IMR-90 (cell line): ENCODE measurements at regions not wholly inside any gene's neighbourhood (a gene's known extent, or its start where the extent isn't known, plus 50 kb on each side); places are given as distances from the start of the nearest gene placed in this dataset.
"Not testable (repeated sequence)": the region's sequence is repeated elsewhere in the genome, so short reads cannot be mapped to it uniquely, and the experiment has no call there.

Source experiments
- ATAC-seq: fragments of 200-7000 bp; cut with Tn5 transposase; 2 replicates; pipeline ENCODE4 v1.9.1; 2020; ENCODE audit warnings: low read depth, mild to moderate bottlenecking, moderate library complexity
- BruUV-seq: library from RNA; stranded (reverse); fragments of 400-500 nt; replicated peaks from 2 replicates; lab custom pipeline; 2021; lab: Mats Ljungman, UMichigan
- CTCF ChIA-PET: fragments of 300-600 bp; formaldehyde crosslinking; extraction: SDS; loops from one replicate; lab custom pipeline; 2021; ENCODE audit warnings: antibody characterized with exemption; lab: Yijun Ruan, JAX
- POLR2A ChIA-PET: fragments of 300-600 bp; sonication (Branson Sonifier 250); formaldehyde crosslinking; loops from one replicate; lab custom pipeline; 2022; ENCODE audit warnings: antibody characterized with exemption; ENCODE audit not compliant: unreplicated experiment; lab: Charles Lee
- DNase-seq: peaks from one replicate; pipeline ENCODE4 v3.0.0; 2013
- H2AFZ ChIP-seq: replicated peaks from 2 replicates; pipeline ENCODE3; 2013; ENCODE audit warnings: low read length, mild to moderate bottlenecking; ENCODE audit not compliant: poor library complexity
- H2AK5ac ChIP-seq: 2 replicates; pipeline ENCODE4 v1.6.1; 2013; ENCODE audit warnings: low read depth, low read length, inconsistent platforms
- H2AK9ac ChIP-seq: replicated peaks from 2 replicates; pipeline ENCODE3; 2013; ENCODE audit warnings: mild to moderate bottlenecking, low read depth, low read length, moderate library complexity; ENCODE audit not compliant: poor library complexity
- H2BK120ac ChIP-seq: 2 replicates; pipeline ENCODE4 v1.6.1; 2013; ENCODE audit warnings: low read depth, low read length, inconsistent platforms
- H2BK15ac ChIP-seq: 3 replicates; pipeline ENCODE4 v1.6.1; 2013; ENCODE audit warnings: low read depth, low read length, inconsistent platforms
- H2BK20ac ChIP-seq: 2 replicates; pipeline ENCODE4 v1.6.1; 2013; ENCODE audit warnings: low read depth, mild to moderate bottlenecking, inconsistent platforms, low read length, moderate library complexity
- H2BK5ac ChIP-seq: 2 replicates; pipeline ENCODE4 v1.6.1; 2013; ENCODE audit warnings: mild to moderate bottlenecking, low read depth, low read length, inconsistent platforms; ENCODE audit not compliant: poor library complexity, severe bottlenecking
- H3K14ac ChIP-seq: replicated peaks from 2 replicates; pipeline ENCODE4 v1.6.1; 2013; ENCODE audit warnings: low read depth, low read length, inconsistent platforms
- H3K18ac ChIP-seq: 2 replicates; pipeline ENCODE4 v1.6.1; 2013; ENCODE audit warnings: low read depth, low read length, control low read depth
- H3K23ac ChIP-seq: 2 replicates; pipeline ENCODE4 v1.6.1; 2013; ENCODE audit warnings: low read depth, low read length, inconsistent platforms
- H3K27ac ChIP-seq: 2 replicates; pipeline ENCODE4 v1.5.1; 2013; ENCODE audit warnings: mild to moderate bottlenecking, control low read depth, low read length; ENCODE audit not compliant: insufficient read depth
- H3K27me3 ChIP-seq: 2 replicates; pipeline ENCODE4 v1.6.1; 2013; ENCODE audit warnings: low read length; ENCODE audit not compliant: control insufficient read depth, insufficient read depth
- H3K36me3 ChIP-seq: 2 replicates; pipeline ENCODE4 v1.6.1; 2013; ENCODE audit warnings: low read length, mixed read lengths; ENCODE audit not compliant: control insufficient read depth, insufficient read depth
- H3K4ac ChIP-seq: 2 replicates; pipeline ENCODE4 v1.6.1; 2013; ENCODE audit warnings: low read depth, low read length, inconsistent platforms
- H3K4me1 ChIP-seq: 2 replicates; pipeline ENCODE4 v1.6.1; 2013; ENCODE audit warnings: low read length, mixed read lengths; ENCODE audit not compliant: control insufficient read depth, insufficient read depth
- H3K4me2 ChIP-seq: 2 replicates; pipeline ENCODE4 v1.6.1; 2013; ENCODE audit warnings: low read depth, mild to moderate bottlenecking, control low read depth, low read length, moderate library complexity
- H3K4me3 ChIP-seq: 2 replicates; pipeline ENCODE4 v1.5.1; 2013; ENCODE audit warnings: low read depth, mild to moderate bottlenecking, control low read depth, low read length, moderate library complexity; ENCODE audit not compliant: insufficient read depth
- H3K56ac ChIP-seq: 2 replicates; pipeline ENCODE4 v1.6.1; 2013; ENCODE audit warnings: low read length, inconsistent platforms; ENCODE audit not compliant: insufficient read depth; ENCODE audit errors: extremely low read depth
- H3K79me1 ChIP-seq, 2 experiments: 2 replicates each; pipeline ENCODE4 v1.6.1; 2013; ENCODE audit warnings: low read length in 2 of 2, inconsistent platforms in 1 of 2, low read depth in 1 of 2
- H3K9ac ChIP-seq: 2 replicates; pipeline ENCODE4 v1.6.1; 2013; ENCODE audit warnings: low read depth, low read length, control low read depth
- H3K9me1 ChIP-seq: 2 replicates; pipeline ENCODE4 v1.6.1; 2013; ENCODE audit warnings: low read length, inconsistent platforms; ENCODE audit not compliant: insufficient read depth
- H3K9me3 ChIP-seq: 2 replicates; pipeline ENCODE4 v1.6.1; 2013; ENCODE audit warnings: low read length; ENCODE audit not compliant: control insufficient read depth, insufficient read depth
- H4K20me1 ChIP-seq: 2 replicates; pipeline ENCODE4 v1.6.1; 2013; ENCODE audit warnings: low read length, inconsistent platforms; ENCODE audit not compliant: insufficient read depth
- H4K5ac ChIP-seq: 2 replicates; pipeline ENCODE4 v1.6.1; 2013; ENCODE audit warnings: mild to moderate bottlenecking, low read depth, low read length, control low read depth
- H4K8ac ChIP-seq, 2 experiments: 2 replicates each; pipeline ENCODE4 v1.6.1; 2013; ENCODE audit warnings: low read depth in 2 of 2, low read length in 2 of 2, control low read depth in 1 of 2, inconsistent platforms in 1 of 2
- H4K91ac ChIP-seq: 2 replicates; pipeline ENCODE4 v1.6.1; 2013; ENCODE audit warnings: low read depth, low read length, inconsistent platforms; ENCODE audit not compliant: insufficient read depth
- WGBS, 2 experiments: methylation state at CpG; one replicate each; pipeline versions ENCODE4 v1.1.5 to v1.1.7; 2013; ENCODE audit warnings: missing lambda C conversion rate in 2 of 2; ENCODE audit not compliant: insufficient read length in 1 of 2; ENCODE audit errors: extremely low coverage in 2 of 2; 5-methylcytosine and 5-hydroxymethylcytosine counted together
- dilution Hi-C: fragments of 300-500 bp; cut with HindIII; formaldehyde crosslinking; loops from one replicate; pipeline ENCODE4 v1.14.3; 2018; ENCODE audit warnings: low sequenced_read_pairs; ENCODE audit not compliant: unreplicated experiment
- in situ Hi-C: fragments of 300-500 bp; cut with MboI; formaldehyde crosslinking; loops from 3 replicates; pipeline ENCODE4 v1.14.3; 2019; ENCODE audit warnings: low sequenced_read_pairs, inconsistent platforms, mixed read lengths
- intact Hi-C: fragments of 100-400 bp; cut with micrococcal nuclease; formaldehyde crosslinking; loops from 2 replicates; pipeline ENCODE4 v1.10.0; 2022

GRCh38 chr16:70058056-70058455 lies 56.1 kb upstream of the PDPR start:
- POLR2A ChIA-PET, H3K4ac ChIP-seq, H4K5ac ChIP-seq, DNase-seq, in situ Hi-C loops, intact Hi-C loops, H3K18ac ChIP-seq, H2BK5ac ChIP-seq, H3K4me3 ChIP-seq, H2AFZ ChIP-seq, H3K9ac ChIP-seq, H3K23ac ChIP-seq, H3K36me3 ChIP-seq, CTCF ChIA-PET, H3K4me1 ChIP-seq, H2BK15ac ChIP-seq, BruUV-seq, H2AK5ac ChIP-seq, H4K91ac ChIP-seq, H3K9me1 ChIP-seq, H4K8ac ChIP-seq, H2BK120ac ChIP-seq, H2BK20ac ChIP-seq, dilution Hi-C loops, H3K27me3 ChIP-seq, H3K14ac ChIP-seq, H3K4me2 ChIP-seq, H3K9me3 ChIP-seq, H3K56ac ChIP-seq, H3K27ac ChIP-seq, H2AK9ac ChIP-seq: not testable (repeated sequence)
- no CpG with 5 or more reads among the region's 2 CpGs for WGBS, 2 experiments
- peak; percentile 64 for ATAC-seq
- Histone ChIP-seq H4K20me1 (peaks cover 31% of the 10 kb centered on the region), H3K79me1 (peaks cover 0 to 16% of the 10 kb centered on the region in 2 experiments; a peak in 2 of 4 replicates)

- CTCF ChIA-PET, result not testable (repeated sequence)
- WGBS, 2 experiments, result no CpG with 5 or more reads among the region's 3 CpGs
- peaks cover 33% of the 10 kb centered on the region for H4K20me1 ChIP-seq
These were observed 54.7 kb upstream of the PDPR start for GRCh38 chr16:70059429-70059828.

More at GRCh38 chr16:70059429-70059828, 54.7 kb upstream of the PDPR start:
- dilution Hi-C loops, H2BK20ac ChIP-seq, H3K36me3 ChIP-seq, H3K9ac ChIP-seq, H3K18ac ChIP-seq, H2AFZ ChIP-seq, H3K23ac ChIP-seq, H2AK9ac ChIP-seq, BruUV-seq, H3K9me3 ChIP-seq, H3K4me2 ChIP-seq, H3K4ac ChIP-seq, H2BK5ac ChIP-seq, H4K8ac ChIP-seq, H2BK120ac ChIP-seq, H2AK5ac ChIP-seq, H3K27ac ChIP-seq, H3K4me1 ChIP-seq, H4K91ac ChIP-seq, DNase-seq, H3K4me3 ChIP-seq, H3K27me3 ChIP-seq, H4K5ac ChIP-seq, ATAC-seq, intact Hi-C loops, H3K56ac ChIP-seq, POLR2A ChIA-PET, H2BK15ac ChIP-seq, H3K14ac ChIP-seq, H3K9me1 ChIP-seq, in situ Hi-C loops: not testable (repeated sequence)
- H3K79me1 ChIP-seq, result peaks cover 0 to 25% of the 10 kb centered on the region in 2 experiments; a peak in 3 of 4 replicates
